ENCODE measurements at regions not wholly inside any gene's neighbourhood (a gene's known extent, or its start where the extent isn't known, plus 50 kb on each side); places are given as distances from the start of the nearest gene placed in this dataset.

DNA sequence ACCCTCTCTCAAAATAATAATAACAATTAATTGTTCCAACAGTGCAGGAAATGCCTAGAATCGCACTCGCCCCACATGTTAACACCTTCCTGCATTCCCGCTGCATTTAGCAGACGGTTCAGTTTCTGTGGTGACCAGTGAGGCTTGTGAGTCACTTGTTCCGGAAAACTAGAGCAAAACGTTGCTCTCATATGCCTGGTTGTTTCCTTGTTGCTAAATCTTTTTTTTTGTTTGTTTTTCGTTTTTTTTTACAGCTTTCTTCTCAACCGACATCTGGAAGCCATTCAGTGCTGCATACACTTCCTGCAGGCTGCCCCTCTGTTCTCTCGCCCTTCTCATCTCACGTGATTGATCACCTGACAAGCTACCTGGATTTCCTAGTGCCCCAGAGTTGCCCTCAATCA, 56.9 kb upstream of the TMPRSS2 start:
- no peak overlapping the region for H3K27ac ChIP-seq
- TF ChIP-seq ZFX (IDR thresholded peaks at IDR 0.05; ENCODE audit: borderline replicate concordance) = no peak
- TF ChIP-seq, protein P1, sequence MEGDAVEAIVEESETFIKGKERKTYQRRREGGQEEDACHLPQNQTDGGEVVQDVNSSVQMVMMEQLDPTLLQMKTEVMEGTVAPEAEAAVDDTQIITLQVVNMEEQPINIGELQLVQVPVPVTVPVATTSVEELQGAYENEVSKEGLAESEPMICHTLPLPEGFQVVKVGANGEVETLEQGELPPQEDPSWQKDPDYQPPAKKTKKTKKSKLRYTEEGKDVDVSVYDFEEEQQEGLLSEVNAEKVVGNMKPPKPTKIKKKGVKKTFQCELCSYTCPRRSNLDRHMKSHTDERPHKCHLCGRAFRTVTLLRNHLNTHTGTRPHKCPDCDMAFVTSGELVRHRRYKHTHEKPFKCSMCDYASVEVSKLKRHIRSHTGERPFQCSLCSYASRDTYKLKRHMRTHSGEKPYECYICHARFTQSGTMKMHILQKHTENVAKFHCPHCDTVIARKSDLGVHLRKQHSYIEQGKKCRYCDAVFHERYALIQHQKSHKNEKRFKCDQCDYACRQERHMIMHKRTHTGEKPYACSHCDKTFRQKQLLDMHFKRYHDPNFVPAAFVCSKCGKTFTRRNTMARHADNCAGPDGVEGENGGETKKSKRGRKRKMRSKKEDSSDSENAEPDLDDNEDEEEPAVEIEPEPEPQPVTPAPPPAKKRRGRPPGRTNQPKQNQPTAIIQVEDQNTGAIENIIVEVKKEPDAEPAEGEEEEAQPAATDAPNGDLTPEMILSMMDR (IDR thresholded peaks at IDR 0.05) = no peak

DNA sequence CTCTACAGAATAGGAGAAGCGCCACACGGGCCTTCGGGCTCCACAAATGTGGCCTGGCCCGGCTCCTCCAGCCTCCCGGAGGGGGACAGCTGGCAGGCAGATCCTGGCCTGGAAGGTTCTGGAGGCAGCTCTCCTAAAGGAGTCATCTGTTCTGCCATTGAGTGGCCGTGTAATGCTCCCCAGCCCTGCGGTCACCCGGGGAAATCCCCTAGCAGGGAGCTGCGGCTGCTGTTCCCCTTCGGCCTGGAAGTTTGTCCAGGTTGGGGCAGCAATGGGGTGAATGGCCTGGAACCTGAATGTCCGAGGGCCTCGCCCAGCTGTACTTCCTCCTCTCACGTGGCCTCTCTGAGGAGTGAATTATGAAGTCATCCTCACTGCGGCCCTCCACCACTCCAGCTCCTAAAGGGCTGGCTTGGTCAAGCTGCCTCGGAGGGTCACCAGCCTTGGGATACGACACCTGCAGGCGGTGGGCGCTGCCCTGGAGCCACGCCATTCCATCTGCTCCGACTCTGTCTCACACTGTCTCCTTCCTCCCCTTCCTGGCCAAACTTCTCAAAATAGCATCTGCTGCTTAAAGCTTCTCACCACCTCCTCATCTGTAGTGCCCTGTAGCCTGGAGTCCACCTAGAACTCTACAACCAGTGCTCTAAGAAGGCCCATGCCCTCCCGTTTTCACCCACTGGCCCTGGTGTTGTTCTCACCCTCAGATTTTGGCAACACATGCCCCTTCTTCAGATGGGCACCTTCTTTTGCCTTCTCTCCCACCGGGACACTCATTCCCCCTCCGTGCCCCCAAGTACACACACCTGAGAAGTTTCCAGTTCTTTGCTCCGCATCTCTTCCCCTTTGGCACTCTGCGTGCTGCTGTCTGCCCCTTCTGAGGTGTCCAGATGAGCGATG, 54.4 kb upstream of the TMPRSS2 start:
- H3K27ac ChIP-seq = no peak overlapping the region
- TF ChIP-seq ZFX (IDR thresholded peaks at IDR 0.05; ENCODE audit: borderline replicate concordance) = no peak
- TF ChIP-seq, protein P1 (IDR thresholded peaks at IDR 0.05) = no peak

DNA sequence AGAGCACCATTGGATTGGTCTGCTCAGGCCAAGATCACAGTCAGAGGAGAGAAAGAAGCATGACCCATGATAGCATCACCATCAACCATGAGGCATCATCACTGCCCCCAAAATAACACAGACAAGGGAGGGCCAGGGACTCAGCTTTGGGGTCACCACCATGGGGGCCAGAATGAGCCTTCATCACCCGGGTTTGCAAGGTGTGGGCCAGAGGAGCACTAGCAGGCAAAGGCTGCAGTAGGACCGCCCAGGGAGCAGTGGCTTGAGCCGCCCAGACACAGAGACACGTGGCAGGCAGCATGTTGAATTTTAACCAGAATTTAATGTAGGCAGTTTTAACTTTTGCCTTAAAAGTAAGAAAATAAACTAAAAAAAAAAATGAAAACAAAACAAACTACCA, 53.7 kb upstream of the TMPRSS2 start:
- TF ChIP-seq, protein P1 (IDR thresholded peaks at IDR 0.05) = no peak
- TF ChIP-seq ZFX (IDR thresholded peaks at IDR 0.05; ENCODE audit: borderline replicate concordance) = no peak
- H3K27ac ChIP-seq = no peak overlapping the region

- no peak overlapping the region for H3K27ac ChIP-seq
- TF ChIP-seq ZFX (IDR thresholded peaks at IDR 0.05; ENCODE audit: borderline replicate concordance) = no peak
- TF ChIP-seq, protein P1 (IDR thresholded peaks at IDR 0.05) = no peak
Observed at GRCh38 chr21:41560661-41561158, 52.8 kb upstream of the TMPRSS2 start.

DNA sequence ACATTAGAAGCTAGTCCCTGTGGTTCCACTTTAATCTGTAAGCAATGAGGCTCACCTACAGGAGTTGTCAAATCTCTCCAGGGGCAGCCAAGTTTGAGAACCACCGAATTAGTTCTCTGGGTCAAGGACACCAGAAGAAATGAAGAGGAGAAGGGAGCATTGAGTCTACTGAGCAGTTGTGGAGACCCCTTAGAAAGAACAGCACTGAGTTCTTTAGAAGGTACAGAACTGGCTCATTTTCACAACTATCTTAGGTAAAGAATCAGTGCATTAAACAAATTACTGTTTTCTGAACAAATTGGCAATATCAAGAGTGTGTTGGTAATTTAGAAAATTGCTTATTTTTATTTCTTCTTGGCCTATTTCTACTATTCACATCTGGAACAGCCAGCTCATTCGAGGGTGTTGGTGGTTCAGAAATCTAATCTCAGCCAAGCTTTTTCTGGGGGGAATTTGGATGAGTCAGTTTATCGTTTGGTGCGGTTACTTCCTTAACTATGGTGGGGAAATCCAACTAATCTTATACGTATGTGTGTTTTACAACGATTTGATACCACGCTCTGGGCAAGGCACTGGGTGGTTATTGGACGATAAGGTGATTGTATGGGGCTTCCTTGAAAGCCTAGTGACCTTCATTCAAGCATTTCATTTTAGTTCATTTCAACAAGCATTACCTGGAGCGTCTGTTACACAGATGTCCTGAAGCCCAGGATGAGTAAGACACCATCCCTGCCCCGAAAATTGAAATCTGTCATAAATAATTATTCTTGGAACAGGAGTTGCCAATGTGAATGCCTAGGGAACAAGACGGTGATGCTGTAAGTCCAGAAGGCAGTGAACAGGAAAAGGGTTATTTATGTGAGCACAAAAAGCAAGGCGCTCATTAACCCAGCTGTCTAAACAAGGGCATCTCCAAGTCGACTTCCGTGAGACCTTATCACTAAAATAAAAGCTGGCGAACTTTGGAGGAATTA, 52.0 kb upstream of the TMPRSS2 start:
- H3K27ac ChIP-seq = no peak overlapping the region
- TF ChIP-seq, protein P1 (IDR thresholded peaks at IDR 0.05) = no peak
- TF ChIP-seq ZFX (IDR thresholded peaks at IDR 0.05; ENCODE audit: borderline replicate concordance) = no peak

DNA sequence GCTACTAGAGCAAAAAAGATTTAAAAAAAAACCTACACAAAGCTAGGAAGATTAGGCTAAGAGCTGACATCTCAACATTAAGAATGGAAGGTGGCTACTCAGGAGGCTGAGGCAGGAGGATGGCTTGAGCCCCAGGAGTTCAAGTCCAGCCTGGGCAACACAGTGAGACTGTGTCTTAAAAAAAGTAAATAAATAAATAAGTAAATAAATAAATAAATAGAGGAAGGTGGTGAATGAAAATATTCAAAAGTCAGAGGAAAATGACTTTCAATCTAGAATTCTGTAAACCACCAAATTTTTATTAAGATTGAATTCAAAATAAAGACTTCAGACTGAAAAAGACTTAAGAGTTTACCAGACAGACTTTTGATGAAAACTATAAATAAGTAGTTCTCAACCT, 50.9 kb upstream of the TMPRSS2 start:
- TF ChIP-seq, protein P1 (IDR thresholded peaks at IDR 0.05) = no peak
- TF ChIP-seq ZFX (IDR thresholded peaks at IDR 0.05; ENCODE audit: borderline replicate concordance) = no peak
- H3K27ac ChIP-seq = no peak overlapping the region
